Activated CD8-positive, alpha-beta memory T cell treated with anti-CD3 and anti-CD28 coated beads for 4 hours (primary cell): ENCODE measurements at regions not wholly inside any gene's neighbourhood (a gene's known extent, or its start where the extent isn't known, plus 50 kb on each side); places are given as distances from the start of the nearest gene placed in this dataset.
"Not testable (repeated sequence)": the region's sequence is repeated elsewhere in the genome, so short reads cannot be mapped to it uniquely, and the experiment has no call there.

ENCODE experiments used
- DNase-seq, 2 donors: peaks; one replicate each; pipeline ENCODE4 v3.0.0-alpha.2; 2020; ENCODE audit warnings: low read depth in 2 of 2

DNA sequence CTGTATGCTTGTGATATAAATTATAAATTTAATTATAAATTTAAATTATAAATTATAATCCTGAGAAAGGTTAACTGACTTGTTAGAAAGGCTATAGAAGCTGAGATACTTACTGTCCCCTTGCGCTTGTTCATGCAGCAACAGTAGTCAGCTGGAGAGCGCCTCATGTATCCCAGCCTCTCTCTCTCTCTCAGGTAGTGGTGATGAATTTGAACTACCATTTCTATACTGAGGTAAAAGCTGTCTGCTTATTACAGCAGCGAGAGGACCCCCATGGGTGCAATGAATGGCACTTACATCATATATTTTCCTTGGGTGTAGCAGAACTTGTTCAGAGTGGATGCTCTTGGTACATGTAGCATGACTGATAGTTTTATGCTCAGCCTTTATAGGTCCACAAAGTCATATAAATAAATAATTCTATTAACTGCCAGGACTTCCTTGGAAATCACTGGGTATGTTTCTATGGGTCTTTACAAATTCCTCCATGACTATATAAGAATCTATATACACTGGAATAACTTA is 1308.7 kb downstream of the REEP3 start:
- no peak for DNase-seq

- no peak for DNase-seq
Measured at GRCh38 chr10:64830869-64831268, 1309.7 kb downstream of the REEP3 start.

DNA sequence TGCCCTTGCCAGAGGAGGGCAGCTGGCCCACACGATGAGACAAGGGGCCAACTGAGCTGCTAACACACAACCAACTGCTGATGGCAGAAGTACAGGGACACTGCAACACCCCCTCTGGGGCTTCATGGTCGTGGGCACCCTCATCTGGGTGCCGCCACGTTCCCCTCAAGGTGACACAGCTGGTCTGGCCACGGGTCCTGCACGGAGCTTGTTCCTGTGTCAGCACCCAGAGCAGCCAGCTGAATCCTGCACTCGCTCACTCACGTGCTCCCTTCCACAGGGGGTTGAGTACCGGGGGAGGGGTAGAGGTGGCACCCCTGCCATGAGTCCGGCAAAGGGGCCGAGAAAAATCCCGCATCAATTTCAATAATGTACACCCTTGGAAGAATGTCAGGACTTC is 1319.1 kb downstream of the REEP3 start:
- DNase-seq = no peak

DNA sequence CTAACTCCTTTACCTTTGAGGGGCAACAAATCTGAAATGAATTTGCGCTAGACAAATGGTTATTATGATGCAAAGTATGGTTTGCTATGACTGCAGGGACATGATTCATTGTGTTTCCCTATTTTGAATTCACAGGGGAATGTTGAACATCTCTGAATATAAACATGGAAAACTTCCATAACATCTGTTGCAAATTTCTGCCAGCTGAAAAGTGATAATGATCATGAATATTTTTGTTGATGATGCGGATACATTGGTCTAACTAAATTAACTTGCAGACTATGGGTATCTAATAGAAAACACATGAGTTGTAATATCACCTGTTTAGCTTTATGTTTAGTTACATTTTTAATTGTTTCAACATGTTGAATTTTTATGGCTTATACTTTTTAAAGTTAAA is 1325.5 kb downstream of the REEP3 start:
- no peak for DNase-seq

GRCh38 chr10:64855941-64856340 is 1334.7 kb downstream of the REEP3 start:
- DNase-seq = no peak

DNA sequence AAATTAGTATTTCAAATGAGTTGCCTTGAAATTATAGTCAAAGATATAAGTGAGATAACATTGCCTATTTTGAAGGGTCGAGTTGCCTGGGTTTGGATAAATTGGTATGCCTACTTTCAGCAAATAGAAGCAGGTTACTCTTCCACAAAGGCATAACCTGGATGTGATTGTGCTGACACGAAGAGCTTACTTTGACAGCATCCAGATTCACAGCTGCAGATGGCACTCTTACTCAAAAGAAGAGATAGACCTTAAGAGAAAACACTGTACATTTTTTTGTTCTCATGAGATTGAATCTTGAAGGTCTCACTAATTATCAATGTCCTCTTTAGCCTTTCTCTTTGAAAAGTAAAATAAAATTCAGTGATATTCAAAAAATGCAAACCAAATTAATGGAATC is 1338.7 kb downstream of the REEP3 start:
- DNase-seq = no peak

GRCh38 chr10:64863836-64864235 is 1342.6 kb downstream of the REEP3 start:
- DNase-seq = no peak

- DNase-seq = no peak
Measured at GRCh38 chr10:64867501-64867962, 1346.3 kb downstream of the REEP3 start.

DNA sequence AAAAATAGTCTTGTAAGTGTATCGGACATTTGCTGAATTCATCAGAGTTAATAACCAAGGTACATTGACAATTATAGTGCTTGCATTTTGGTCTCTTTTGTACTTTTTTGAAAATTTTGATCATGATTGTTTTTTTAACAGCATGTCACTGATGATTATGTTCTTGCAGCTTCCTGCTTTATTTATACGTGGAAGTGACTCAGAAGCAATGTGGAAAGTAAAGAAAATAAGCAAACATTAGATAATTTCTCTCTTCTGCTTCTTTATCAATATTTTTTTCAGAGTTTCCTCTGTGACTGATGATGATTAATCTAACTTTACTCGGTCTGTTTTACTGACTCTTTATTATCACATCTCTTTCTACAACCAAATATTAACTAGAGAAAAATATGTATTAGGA is 1351.9 kb downstream of the REEP3 start:
- no peak for DNase-seq

- DNase-seq = no peak
Measured at GRCh38 chr10:64873959-64874358, 1352.8 kb downstream of the REEP3 start.

DNA sequence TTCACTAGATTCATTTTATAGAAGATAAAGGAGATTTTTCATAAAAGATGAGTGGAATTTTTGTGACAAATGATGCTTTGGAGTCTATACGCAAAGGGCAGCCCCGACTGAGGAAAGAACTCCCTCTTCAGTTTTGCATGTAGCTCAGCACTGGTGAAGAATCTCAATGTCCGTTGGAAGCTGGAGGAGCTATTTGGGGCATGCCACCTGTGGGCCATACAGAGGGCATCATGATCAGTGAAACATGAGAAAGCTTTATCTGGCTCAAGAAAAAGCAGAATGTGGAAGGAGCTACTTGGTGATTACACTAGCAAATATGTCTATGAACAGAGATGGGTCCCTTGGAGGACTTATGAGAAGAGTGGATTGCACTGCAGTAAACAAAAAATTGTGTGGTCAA is 1359.3 kb downstream of the REEP3 start:
- no peak for DNase-seq

DNA sequence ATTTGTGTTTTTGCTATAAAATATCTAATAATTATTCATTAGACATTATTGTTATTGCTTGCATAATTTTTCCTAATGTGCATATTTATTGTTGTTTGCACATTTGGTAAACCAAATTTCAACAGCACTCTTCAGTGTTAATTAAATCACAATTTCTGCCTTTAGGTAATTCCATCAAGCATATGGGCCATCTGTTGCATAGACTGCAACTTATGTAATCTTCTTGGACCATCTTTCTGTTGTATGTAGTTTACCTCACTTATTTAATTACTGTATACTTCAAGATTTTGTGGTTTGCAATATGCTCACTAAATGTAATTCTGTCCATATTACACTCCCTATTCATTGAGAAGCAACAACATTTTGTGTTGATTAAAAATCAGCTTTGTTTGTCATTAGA is 1360.1 kb downstream of the REEP3 start:
- no peak for DNase-seq

DNA sequence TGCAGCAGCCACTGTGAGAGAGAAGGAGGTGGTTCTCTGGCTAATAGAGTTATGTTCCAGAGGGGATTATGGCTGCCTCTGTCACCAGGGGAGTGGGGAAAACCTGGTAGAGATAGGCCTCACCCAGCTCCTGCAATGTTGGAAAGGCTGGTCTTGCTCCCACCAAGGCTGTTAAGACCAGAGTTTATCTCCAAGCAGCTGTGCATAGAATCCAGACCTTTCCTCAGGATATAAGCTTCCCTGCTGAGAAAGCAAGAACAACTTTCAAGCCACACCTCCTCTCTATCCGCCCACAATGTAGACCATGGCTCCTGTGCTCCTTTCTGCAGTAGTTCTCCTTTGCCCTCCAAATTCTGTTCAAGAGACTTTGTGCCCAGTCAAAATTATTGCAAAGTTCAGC is 1375.4 kb downstream of the REEP3 start:
- DNase-seq = no peak

DNA sequence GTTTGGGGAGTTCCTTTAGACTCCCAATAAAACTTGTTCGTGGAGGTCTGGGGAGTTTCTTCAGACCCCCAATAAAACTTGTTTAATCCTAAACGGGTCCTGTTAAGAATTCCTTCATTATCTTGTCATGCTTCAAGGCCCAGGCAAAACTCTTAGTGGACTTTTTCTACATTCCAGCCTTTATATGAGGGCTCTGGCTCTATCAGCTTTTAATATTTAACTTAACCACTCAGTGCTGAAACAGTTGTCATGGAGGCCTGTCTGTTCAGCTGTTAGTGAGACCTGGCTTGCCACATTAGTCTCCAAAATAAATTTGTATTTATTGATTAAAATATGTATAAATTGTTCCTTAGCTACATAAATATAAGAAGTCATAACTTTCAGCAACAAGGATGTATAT is 1385.1 kb downstream of the REEP3 start:
- not testable (repeated sequence) for DNase-seq

DNA sequence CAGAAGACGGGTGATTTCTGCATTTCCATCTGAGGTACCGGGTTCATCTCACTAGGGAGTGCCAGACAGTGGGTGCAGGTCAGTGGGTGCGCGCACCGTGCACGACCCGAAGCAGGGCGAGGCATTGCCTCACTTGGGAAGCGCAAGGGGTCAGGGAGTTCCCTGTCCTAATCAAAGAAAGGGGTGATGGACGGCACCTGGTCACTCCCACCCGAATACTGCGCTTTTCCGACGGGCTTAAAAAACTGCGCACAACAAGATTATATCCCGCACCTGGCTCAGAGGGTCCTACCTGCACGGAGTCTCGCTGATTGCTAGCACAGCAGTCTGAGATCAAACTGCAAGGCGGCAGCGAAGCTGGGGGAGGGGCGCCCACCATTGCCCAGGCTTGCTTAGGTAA is 1403.1 kb downstream of the REEP3 start:
- not testable (repeated sequence) for DNase-seq

GRCh38 chr10:64952042-64952441 is 1430.8 kb downstream of the REEP3 start:
- no peak for DNase-seq

- DNase-seq = no peak
Measured at GRCh38 chr10:64956441-64956840, 1435.2 kb downstream of the REEP3 start.

GRCh38 chr10:64959116-64959515 is 1437.9 kb downstream of the REEP3 start:
- DNase-seq = no peak

GRCh38 chr10:64959883-64960282 is 1438.7 kb downstream of the REEP3 start:
- DNase-seq = no peak

GRCh38 chr10:64973391-64973790 is 1452.2 kb downstream of the REEP3 start:
- no peak for DNase-seq

- DNase-seq = no peak
Measured at GRCh38 chr10:64976150-64976549, 1454.9 kb downstream of the REEP3 start.

- no peak for DNase-seq
Measured at GRCh38 chr10:64977915-64978314, 1456.7 kb downstream of the REEP3 start.

DNA sequence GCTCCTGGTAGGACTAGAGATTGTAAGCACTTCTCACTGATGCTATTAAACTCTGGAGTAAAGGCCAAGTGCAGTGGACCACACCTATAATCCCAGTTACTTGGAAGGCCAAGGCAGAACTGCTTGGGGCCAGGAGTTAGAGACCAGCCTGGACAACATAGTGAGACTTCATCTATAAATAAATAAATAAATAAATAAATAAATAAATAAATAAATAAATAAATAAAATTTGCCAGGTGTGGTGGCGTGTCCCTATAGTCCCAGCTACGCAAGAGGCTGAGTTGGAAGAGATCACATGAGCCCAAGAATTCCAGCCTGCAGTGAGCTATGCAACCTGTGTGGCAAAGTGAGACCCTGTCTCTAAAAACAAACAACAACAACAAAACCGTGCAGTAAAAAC is 1475.7 kb downstream of the REEP3 start:
- DNase-seq = no peak

DNA sequence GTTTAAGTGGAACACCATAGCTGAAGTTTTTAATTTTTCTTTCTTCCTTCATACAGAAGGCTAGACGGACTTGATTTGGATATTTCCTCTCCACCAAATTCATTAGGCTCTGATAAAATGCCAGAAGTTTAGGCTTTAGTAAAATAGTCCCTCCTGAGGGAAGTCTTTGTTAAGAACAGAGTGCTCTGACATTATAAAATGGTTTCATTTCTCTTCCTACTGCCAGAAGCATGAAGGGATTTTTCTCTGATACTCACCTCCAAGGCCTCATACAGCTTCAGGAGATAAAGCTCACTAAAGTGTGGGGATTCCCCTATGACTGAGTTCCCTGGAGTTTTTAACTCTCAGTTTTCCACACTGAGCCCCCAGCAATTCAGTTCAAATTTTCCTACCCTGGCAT is 1489.6 kb downstream of the REEP3 start:
- DNase-seq = no peak

- no peak for DNase-seq
Measured at GRCh38 chr10:65017523-65017922, 1496.3 kb downstream of the REEP3 start.
